PC-3 (cell line): ENCODE measurements at regions not wholly inside any gene's neighbourhood (a gene's known extent, or its start where the extent isn't known, plus 50 kb on each side); places are given as distances from the start of the nearest gene placed in this dataset.

Experiments
- EZH2 ChIP-seq: fragments of 300-600 bp; sonication (generic); IDR thresholded peaks from one replicate; pipeline ENCODE4 v1.6.1; 2017; ENCODE audit warnings: antibody characterized with exemption, mild to moderate bottlenecking, low read length; ENCODE audit not compliant: unreplicated experiment
- EZH2phosphoT487 ChIP-seq: fragments of 300-600 bp; sonication (generic); IDR thresholded peaks from 2 replicates; pipeline ENCODE4 v1.6.1; 2018; ENCODE audit warnings: mild to moderate bottlenecking, antibody characterized with exemption, low read length, borderline replicate concordance
- TF ChIP-seq, protein P1 (sequence below): fragments of 300-600 bp; sonication (generic); conservative IDR thresholded peaks from 2 replicates; pipeline ENCODE4 v1.5.1; 2017; ENCODE audit warnings: antibody characterized with exemption, low read depth, mild to moderate bottlenecking, low read length

DNA sequence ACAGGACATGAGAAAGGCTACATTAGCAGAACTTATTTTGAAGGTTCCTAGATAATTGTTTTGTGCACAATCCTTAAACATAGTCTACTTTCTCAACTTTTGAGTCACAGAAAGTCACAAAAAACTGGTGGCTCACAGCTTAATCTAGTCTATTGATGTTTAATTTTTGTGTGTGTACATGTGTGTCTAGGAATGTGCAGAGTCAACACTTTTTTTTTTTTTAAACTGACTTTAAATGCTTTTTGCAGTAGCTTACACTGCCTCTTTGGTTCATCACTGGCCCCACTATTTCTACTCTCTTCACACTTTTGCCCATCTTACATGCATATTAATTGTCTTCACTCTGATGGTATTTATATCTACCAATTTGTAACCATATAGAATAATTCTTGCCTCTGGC lies 566.9 kb downstream of the BCKDHB start:
- TF ChIP-seq, protein P1, sequence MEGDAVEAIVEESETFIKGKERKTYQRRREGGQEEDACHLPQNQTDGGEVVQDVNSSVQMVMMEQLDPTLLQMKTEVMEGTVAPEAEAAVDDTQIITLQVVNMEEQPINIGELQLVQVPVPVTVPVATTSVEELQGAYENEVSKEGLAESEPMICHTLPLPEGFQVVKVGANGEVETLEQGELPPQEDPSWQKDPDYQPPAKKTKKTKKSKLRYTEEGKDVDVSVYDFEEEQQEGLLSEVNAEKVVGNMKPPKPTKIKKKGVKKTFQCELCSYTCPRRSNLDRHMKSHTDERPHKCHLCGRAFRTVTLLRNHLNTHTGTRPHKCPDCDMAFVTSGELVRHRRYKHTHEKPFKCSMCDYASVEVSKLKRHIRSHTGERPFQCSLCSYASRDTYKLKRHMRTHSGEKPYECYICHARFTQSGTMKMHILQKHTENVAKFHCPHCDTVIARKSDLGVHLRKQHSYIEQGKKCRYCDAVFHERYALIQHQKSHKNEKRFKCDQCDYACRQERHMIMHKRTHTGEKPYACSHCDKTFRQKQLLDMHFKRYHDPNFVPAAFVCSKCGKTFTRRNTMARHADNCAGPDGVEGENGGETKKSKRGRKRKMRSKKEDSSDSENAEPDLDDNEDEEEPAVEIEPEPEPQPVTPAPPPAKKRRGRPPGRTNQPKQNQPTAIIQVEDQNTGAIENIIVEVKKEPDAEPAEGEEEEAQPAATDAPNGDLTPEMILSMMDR = no peak
- TF ChIP-seq EZH2phosphoT487 (no peak), EZH2 (no peak)
